NCI-H748 (cell line): ENCODE measurements at regions not wholly inside any gene's neighbourhood (a gene's known extent, or its start where the extent isn't known, plus 50 kb on each side); places are given as distances from the start of the nearest gene placed in this dataset.
A peak's percentile ranks its signal among the peaks of the same experiment; 100 is the strongest.

ENCODE experiments used
- DNase-seq: peaks from one replicate; lab custom pipeline; 2025; ENCODE audit not compliant: unreplicated experiment; lab: John Stamatoyannopoulos, UW

DNA sequence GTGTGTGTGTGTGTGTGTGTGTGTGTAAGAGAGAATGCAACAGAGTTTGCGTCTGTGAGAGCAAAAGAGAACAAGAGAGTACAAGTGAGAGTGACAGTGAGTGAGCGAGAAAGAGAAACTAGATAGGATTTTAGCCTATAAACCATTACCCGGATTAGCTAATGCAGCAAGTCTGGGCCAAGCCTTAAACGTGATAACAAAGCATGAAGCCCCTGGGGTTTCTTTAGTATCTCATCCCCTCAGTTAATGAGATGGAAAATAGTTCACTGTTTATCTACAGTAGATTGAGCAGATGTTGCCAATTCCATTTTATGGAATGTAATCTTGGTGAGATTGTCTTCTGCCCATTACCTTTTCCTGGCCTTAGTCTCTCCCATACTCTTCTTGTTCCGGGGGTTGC is 114.5 kb downstream of the MAT2B start:
- DNase-seq: peak; percentile 84

DNA sequence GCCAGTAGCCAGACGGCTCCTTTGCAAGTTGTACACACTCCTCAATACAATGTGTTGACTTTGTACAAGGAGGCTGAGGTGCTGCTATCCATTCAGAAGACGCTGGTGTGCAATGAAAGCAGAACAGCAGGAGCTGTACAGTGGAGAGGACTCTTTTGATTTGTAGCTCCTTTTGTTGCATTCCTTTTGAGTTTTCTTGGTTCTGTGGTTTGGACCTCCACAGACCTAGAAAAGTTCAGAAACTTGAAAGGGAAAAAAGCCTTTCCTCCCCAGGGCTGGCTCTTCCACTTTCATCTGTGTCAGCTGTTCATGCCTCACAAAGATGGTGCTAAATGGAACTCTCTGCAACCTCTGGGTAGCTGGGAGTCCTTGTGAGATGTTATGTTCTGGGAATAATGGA is 117.4 kb downstream of the MAT2B start:
- DNase-seq: no peak

DNA sequence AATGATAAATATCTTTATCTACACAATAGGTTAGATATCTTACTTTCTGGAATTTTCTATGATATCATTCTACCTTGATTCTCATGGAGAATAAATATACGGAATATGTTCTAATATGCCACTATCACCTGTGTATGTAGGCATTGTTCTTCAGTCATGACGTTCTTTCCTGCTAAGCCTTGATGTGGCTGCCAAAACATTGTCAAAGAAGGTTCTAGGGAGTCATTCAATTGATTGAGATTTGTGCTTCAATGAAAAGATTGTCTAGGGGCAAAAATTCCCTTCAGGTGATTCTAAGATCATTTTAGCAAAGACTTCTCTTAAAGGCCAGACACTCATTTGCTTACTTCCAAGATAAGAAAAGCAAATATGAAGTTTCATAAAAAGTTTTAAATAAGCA is 118.1 kb downstream of the MAT2B start:
- DNase-seq: no peak

DNA sequence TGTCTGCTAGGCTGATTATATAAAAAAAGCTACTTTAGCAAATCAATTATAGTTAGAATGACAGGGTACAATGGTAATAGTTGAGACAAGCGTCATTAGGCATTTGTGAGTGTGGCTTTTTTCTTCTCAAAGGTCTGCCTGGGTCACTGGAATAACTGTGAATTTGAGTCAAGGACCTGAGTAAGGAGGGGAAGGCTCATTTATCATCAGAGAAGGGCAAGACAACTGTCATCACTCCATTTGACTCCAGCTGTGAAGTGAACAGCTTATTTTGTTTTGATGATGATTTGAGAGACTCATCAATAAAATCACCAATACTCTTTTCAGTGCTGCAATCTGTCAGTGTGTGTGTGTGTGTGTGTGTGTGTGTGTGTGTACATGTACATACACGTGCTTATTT is 118.6 kb downstream of the MAT2B start:
- peak; percentile 82 for DNase-seq

DNA sequence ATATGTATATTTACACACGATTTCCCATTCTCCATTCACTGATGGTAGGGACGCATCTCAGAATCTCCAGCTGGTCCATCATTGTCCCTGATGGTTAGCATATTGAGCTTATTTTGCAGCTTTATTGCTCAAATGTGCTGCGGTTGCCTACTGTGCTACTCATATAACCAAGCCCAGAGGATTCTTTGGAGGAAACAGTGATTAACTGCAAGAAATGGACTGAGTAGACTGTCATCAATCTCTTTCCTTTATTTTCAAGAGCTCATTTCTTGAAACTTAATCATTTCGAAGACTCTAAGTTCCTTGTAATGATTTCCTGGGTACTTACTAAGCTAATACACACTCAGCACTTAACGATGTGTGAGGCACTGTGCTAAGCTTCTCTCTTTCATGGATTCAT is 119.0 kb downstream of the MAT2B start:
- peak; percentile 37 for DNase-seq

DNA sequence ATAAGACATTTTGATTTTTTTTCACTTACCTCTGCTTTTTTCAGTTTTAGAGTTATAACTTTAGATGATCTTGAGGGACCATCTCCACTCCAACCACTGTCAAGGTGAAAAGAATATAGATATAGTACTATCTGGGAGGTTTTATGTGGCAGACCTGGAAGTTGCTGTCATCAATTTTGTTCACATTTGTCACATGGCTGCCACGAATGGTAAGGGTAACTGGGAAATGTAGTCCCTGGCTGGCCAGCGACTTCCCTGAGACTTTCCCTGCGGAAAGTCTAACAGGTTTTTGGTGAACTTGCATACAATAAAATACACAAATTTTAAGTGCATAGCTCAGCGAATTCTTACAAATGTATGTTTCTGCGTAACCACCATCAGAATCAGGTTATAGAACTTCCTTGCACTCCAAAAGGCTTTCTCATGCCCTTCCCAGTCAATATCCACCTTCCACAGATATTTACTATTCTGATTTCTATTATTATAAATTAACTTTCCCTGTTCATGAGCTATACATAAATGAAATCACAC is 121.5 kb downstream of the MAT2B start:
- no peak for DNase-seq

DNA sequence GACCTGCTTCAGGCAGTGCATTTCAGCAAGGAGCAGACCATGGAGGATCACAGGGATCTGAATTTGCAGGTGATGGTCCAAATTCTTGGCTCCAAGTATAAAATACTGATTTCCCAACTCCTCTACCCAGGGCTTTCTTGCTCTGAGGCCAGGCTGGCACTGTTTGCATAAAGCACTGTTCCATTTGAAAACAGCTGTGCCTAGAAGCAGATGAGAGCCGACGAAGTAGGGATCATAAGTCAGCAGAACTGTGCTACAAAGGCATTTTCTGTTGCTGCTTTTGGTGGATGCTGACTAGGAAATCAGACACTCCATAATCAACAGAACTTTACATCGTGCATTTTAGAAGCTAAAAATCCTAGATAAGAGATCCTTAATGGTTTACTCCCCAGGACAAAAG is 126.4 kb downstream of the MAT2B start:
- no peak for DNase-seq

DNA sequence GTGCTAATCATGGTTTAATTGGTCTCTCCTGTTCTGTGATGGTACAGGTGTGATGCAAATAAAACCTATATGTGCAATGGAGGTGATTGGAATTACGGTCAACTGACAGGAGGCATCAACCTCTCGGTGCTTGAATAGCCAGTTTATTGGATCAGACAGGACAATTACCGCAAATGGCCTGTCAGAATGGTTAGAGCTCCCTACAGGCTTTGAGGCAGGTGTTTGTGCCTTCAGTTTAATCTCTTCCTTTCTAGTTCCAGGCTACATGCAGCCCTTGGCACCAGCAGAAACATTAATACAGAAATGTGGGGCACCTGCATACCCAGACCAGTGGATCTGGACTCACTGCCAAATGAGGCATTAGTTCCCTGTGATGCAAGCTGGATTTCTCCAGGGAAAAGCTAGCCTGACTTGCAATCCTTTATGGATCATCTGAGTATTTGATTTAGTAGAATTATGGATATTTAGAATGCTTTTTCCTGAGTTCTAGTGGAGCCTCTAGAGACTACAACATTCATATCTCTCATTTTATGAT is 128.6 kb downstream of the MAT2B start:
- peak; percentile 68 for DNase-seq

DNA sequence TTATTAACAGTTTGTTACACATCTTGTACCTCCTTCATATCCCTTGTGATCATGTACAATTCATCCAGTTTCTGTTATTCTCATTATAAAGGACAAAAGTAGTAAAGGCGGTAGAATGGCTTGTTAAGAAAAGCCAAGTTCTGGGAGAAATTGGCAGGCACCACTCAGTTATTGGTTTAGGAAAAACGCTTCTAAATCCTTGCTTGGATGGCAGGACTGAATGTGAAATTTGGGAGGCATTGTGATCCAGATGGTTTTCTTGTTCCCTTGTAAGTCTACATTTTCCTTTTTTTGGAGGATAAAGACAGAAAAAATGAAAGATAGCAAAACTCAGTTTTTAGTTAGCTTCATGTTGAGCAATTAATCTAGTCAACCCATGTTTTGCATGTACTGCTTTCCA is 130.2 kb downstream of the MAT2B start:
- no peak for DNase-seq

DNA sequence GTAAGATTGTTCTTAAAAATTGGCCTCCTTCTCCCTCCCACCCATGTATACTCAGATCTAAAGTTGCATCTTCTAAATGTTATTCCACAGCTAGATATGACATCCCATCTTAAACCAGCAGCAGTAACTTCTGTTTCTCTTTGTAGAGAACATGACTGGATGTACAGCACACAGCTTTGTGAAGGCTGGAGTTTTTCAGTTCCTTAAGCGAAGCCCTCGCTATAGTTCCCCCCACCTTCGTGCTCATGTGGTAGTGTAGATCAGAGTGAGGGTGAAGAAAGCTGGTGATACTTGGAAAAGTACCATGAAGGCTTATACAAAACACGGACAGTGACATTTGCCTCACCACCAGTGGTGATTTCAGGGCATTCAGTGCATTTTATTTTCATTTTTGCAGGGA is 137.5 kb downstream of the MAT2B start:
- no peak for DNase-seq

DNA sequence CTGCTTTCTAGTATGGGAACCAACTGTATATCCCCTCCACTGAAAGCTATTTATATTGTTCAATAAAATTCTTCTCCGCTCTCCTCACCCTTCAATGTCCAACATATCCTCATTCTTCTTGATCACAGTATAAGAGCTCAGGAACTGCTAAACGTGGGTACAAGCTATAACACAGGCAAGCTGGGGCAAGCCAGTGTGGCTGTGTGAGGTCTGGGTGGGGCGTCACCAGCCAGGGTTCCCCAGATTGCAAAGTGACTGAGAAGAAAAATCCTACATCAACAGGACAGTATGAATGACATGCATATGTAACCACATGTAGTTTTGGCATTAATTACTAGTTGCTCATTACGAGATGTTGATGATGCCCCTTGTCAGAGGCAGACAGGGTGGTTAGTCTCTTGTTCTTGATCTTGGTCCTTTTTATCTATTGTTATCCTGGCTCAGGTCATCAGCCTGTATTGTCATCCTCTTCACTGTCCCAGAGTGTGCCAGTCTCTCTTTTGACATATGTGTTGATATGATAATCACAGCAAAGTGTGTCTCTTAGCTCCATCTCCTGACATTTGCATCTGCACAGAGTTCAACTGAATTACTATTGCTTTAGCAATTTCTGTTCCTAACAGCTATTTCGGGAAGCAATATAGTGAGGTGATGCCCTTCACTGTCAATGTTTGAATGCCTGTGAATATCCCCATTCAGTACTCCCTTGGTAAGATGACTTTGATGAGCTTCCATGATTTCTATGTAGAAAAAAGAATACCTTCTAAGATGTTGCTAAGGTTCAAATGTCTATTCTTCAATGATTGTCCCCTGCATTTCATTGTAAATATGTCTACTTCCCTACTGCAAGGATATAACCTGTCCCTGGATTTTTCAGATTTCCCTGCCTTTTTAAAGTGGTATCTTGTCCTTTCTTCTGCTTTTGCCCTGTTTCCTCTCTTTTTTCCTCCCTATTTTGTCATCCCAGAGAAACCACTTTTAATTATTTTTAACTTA is 140.3 kb downstream of the MAT2B start:
- DNase-seq: no peak

DNA sequence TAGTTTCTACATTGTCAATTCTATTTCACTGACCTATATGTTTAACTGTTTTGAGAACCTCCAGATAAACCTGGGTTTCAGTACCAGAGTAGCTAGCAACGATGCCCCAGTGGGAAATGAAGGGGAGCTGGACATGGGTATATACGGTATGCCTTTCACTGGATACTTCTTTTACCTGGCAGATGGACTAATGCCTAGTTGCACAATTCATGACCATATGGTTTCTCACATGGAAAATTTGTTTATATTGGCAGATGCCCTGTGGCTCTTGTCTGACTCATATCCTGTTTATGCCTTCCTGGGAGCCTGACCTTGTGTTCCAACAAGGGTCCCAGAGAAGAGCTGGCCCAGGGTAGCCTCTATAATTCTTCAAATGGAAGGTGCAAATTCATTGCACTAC is 144.1 kb downstream of the MAT2B start:
- peak; percentile 83 for DNase-seq

DNA sequence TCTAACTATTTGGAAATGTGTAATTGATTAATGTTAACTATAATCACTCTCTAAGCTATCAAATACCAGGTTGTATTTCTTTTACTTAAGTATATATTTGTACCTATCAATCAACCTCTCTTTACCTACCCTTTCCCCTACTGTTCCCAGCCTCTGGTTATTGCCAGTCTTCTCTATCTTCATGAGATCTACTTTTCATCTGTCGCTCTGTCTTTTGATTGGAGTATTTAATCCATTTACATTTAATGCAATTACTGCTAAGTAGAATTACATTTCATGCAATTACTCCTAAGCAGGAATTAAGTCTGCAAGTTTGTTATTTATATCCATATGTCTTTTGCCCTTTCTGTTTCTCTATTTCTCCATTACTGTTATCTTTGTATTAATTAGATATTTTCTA is 148.1 kb downstream of the MAT2B start:
- no peak for DNase-seq

DNA sequence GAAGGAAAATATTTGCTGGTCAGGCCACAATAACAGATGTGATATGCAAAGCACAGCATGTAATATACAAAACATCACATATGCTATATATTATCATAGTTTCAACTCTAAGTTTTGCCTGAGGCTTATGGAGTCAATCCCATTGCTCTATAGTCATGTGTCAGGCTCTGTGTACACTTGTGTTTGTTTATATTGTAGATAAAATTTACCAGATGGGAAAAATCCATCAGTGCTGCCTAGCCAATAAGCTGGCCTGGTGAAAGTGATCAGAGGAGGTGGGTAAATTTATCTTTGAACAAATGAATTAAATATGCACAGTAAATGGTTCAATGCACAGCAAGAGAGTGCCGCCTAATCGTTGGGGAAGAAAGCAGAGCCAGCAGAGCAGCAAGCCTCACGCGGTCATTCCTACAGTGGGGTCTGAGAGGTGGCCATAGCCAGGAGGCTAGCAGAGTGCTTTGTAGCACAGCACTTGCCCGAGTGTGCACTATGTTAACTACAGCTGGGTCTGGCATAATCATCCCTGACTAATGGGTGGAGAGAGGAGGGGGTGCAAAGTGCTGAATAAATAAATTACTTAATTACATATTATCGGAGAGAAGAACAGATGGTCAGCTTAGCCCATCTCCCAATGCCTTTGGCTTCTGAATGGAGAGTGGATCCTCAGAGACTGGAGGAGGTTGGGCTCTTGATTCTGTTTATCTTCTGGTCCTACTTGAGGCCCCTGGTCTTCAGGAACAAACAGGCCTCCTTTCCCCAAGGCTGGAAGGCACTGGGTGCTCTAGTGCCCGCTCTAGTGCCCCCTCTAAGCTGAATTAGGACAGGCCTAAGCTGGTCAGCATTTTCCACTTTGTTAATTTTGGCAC is 153.5 kb downstream of the MAT2B start:
- DNase-seq: peak; percentile 92

DNA sequence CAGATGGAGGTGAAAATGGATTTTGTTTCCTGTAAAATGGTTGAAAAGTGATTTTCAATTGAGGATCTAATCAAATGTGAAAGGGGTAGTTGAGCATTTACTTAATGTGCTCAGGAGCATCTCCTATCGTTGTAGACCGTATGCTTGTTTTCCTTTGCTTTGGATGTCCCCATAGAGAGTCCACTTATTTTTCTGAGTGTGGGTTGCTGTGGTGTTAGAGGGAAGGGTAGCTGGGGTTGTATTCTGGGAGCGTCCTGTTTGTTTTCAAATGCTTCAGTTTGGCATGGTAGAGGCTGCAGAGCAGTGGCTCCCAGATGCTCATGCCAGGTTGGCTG is 154.1 kb downstream of the MAT2B start:
- DNase-seq: peak; percentile 49

DNA sequence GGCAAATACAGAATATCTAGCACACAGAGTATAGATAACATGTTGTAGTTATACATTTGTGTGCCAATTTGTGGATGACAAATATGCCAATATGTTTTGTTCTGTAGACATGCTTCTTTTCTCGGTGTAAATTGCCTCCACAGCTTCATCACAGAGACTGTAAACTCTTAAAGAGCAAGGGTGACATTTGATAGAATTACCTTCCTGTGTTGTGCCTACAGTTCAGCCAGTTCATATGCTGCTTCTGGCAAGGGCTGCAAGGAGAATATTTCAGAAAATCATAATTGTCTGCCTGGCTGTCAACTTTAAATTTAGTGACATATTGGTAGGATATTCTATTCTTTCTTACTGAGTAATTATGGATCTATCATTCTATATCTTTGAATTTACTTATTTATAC is 155.1 kb downstream of the MAT2B start:
- DNase-seq: no peak

DNA sequence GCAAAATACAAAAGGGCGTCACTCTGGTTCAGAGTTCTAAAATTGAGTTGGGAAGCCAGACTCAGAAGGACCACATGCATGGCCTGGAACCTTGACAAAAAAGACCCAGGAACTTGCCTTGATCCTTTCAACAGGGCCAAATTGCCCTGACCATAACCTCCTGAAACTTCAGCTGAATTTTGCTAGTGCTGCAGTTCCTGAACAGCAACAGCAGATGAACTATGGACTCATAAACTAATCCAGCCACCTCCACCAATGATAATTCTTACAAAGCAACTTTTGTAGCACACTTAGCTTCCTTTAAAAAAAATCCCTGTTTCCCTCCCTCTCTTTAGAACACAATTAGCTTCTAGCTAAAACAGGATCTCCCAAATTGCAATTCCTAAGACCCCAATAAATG is 155.9 kb downstream of the MAT2B start:
- DNase-seq: no peak

DNA sequence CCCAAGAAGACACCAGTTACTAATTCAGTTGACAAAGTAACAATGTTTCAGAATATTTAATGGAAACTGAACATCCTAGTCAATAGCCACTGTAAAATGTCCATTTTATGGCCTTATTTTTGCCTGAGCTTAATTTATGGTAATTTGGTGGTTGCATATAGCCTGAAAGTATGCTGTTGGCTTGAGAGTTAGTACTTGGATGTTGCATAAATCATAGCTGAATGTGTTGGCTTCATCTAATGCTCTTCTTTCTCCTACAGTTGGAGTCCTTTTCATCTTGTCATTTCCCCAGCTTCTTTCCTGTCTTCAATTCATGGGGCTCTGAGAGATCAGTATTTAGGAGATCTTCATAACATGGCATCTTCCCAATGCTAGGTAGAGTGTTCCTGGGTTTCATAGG is 164.6 kb downstream of the MAT2B start:
- DNase-seq: no peak

DNA sequence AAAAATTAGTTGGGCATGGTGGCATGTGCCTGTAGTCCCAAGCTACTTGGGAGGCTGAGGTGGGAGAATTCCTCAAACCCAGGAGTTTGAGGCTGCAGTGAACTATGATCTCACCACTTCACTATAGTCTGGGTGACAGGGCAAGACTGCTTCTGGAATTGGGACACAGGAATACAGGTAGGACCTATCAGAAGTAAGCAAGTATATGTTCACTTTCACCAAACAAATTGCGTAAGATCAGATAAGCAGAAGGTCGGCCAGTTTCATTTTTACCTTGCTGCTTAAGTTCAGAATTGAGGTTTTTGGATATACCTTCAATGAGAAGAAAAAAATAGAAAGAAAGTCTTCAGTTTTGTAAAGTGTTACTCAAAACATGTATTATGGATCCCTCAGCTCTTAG is 171.7 kb downstream of the MAT2B start:
- DNase-seq: no peak

DNA sequence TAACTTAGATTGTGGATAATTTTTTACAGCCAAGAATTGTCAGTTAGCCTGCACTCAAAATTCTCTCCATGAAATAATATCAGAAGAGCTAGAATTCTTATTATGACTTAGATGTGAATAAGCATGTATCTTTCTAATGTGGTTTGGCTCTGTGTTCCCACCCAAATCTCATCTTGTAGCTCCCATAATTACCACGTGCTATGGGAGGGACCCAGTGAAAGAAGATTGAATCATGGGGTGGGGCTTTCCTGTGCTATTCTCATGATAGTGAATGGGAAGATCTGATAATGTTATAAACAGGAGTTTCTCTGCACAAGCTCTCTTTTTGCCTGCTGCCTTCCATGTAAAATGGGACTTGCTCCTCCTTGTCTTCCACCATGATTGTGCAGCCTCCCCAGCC is 176.8 kb downstream of the MAT2B start:
- no peak for DNase-seq

DNA sequence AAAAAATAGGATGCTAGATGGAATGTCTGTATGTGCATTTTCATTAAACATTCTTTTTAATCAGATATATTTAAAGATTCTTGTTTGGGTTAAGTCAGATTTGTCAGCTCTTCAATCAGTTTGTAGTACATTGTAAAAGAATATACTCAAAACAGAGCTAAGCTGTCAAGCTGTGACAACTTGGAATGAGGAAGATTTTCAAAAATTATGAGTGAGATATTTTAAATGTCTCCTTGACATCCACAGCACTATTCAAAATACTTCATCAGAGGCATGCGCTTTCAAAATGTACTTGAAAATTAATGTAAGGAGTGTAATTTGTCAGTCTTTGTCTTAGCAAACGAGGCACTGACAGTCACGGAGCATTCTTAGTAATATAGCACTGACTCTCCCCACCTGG is 182.0 kb downstream of the MAT2B start:
- no peak for DNase-seq

DNA sequence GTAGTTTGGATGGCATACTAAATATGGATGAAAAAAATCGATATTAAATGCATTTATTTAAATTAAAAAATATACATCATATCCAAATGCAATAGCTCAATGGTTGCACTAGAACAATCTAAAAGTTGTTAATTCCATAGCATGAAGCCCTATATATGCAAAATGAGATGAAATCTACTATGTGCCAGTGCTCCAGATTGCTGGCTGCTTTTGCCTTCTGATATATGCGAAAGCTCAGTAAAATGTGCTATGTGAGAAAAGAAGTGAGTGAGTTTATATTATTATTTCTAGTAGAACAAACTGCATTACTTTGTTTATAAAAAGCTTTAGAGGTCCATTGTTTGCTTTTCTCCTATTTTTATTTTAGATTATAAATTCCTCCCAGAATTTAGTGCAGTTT is 186.7 kb downstream of the MAT2B start:
- DNase-seq: no peak
